HUES6 (cell line): ENCODE measurements at regions not wholly inside any gene's neighbourhood (a gene's known extent, or its start where the extent isn't known, plus 50 kb on each side); places are given as distances from the start of the nearest gene placed in this dataset.
A peak's percentile ranks its signal among the peaks of the same experiment; 100 is the strongest.

Source experiments
- H3K27ac ChIP-seq: 2 replicates; pipeline ENCODE4 v1.7.0; 2013; ENCODE audit warnings: low read depth, mild to moderate bottlenecking, low read length, inconsistent platforms
- H3K27me3 ChIP-seq: 2 replicates; pipeline ENCODE4 v1.6.1; 2013; ENCODE audit warnings: low read length; ENCODE audit not compliant: control insufficient read depth, insufficient read depth
- H3K36me3 ChIP-seq: 2 replicates; pipeline ENCODE4 v1.6.1; 2013; ENCODE audit warnings: low read length; ENCODE audit not compliant: control insufficient read depth, insufficient read depth
- H3K4me1 ChIP-seq: 2 replicates; pipeline ENCODE4 v1.6.1; 2013; ENCODE audit warnings: low read length; ENCODE audit not compliant: control insufficient read depth, insufficient read depth
- H3K4me3 ChIP-seq: 2 replicates; pipeline ENCODE4 v1.5.1; 2013; ENCODE audit warnings: low read depth, low read length
- H3K9ac ChIP-seq: one replicate; pipeline ENCODE4 v1.6.1; 2013; ENCODE audit warnings: mild to moderate bottlenecking, low read length
- H3K9me3 ChIP-seq: 2 replicates; pipeline ENCODE4 v1.6.1; 2013; ENCODE audit warnings: low read depth, low read length; ENCODE audit not compliant: control insufficient read depth, insufficient read depth

GRCh38 chr5:89855417-89855816 lies 554.1 kb downstream of the CETN3 start:
- H3K9me3 ChIP-seq, result peaks cover 4% of the 10 kb centered on the region; the same call in 1 of the 2 replicates
- H3K27me3 ChIP-seq, result no peaks in the 10 kb centered on the region
- H3K27ac ChIP-seq, result no peak overlapping the region
- no peak overlapping the region for H3K9ac ChIP-seq
- no peak overlapping the region for H3K4me3 ChIP-seq
- peaks cover 6% of the 10 kb centered on the region for H3K4me1 ChIP-seq
- H3K36me3 ChIP-seq, result no peaks in the 10 kb centered on the region

- Histone ChIP-seq H3K4me3 (no peak overlapping the region), H3K9me3 (no peaks in the 10 kb centered on the region), H3K27me3 (no peaks in the 10 kb centered on the region), H3K36me3 (no peaks in the 10 kb centered on the region), H3K9ac (no peak overlapping the region), H3K27ac (no peak overlapping the region), H3K4me1 (peaks cover 17% of the 10 kb centered on the region)
Observed at GRCh38 chr5:89851911-89852310, 557.6 kb downstream of the CETN3 start.

- 0 out of 2 replicates have a peak overlapping the region, but pooled peaks have one; percentile 50 for H3K27ac ChIP-seq
- H3K4me1 ChIP-seq, result peaks cover 22% of the 10 kb centered on the region
- no peaks in the 10 kb centered on the region for H3K9me3 ChIP-seq
- H3K36me3 ChIP-seq, result no peaks in the 10 kb centered on the region
- no peaks in the 10 kb centered on the region for H3K27me3 ChIP-seq
- no peak overlapping the region for H3K4me3 ChIP-seq
- H3K9ac ChIP-seq, result no peak overlapping the region
Observed at GRCh38 chr5:89850513-89850865, 559.1 kb downstream of the CETN3 start.

GRCh38 chr5:89849830-89850512 lies 559.6 kb downstream of the CETN3 start:
- Histone ChIP-seq H3K27ac (0 out of 2 replicates have a peak overlapping the region, but pooled peaks have one; percentile 50), H3K36me3 (no peaks in the 10 kb centered on the region), H3K4me3 (no peak overlapping the region), H3K9me3 (no peaks in the 10 kb centered on the region), H3K4me1 (peaks cover 26% of the 10 kb centered on the region), H3K27me3 (no peaks in the 10 kb centered on the region), H3K9ac (no peak overlapping the region)

GRCh38 chr5:89847743-89848142 lies 561.8 kb downstream of the CETN3 start:
- Histone ChIP-seq H3K4me3 (no peak overlapping the region), H3K9me3 (no peaks in the 10 kb centered on the region), H3K9ac (no peak overlapping the region), H3K36me3 (no peaks in the 10 kb centered on the region), H3K27ac (no peak overlapping the region), H3K4me1 (peaks cover 35% of the 10 kb centered on the region), H3K27me3 (no peaks in the 10 kb centered on the region)

- H3K4me1 ChIP-seq, result peaks cover 20% of the 10 kb centered on the region
- no peaks in the 10 kb centered on the region for H3K36me3 ChIP-seq
- no peaks in the 10 kb centered on the region for H3K27me3 ChIP-seq
- no peak overlapping the region for H3K27ac ChIP-seq
- no peak overlapping the region for H3K4me3 ChIP-seq
- H3K9me3 ChIP-seq, result no peaks in the 10 kb centered on the region
- peak overlapping the region; percentile 16 for H3K9ac ChIP-seq
Observed at GRCh38 chr5:89844548-89844947, 565.0 kb downstream of the CETN3 start.

GRCh38 chr5:89842531-89842930 lies 567.0 kb downstream of the CETN3 start:
- Histone ChIP-seq H3K27me3 (no peaks in the 10 kb centered on the region), H3K4me1 (peaks cover 18% of the 10 kb centered on the region), H3K4me3 (no peak overlapping the region), H3K36me3 (no peaks in the 10 kb centered on the region), H3K9ac (no peak overlapping the region), H3K27ac (no peak overlapping the region), H3K9me3 (no peaks in the 10 kb centered on the region)

GRCh38 chr5:89840906-89841305 lies 568.6 kb downstream of the CETN3 start:
- no peaks in the 10 kb centered on the region for H3K9me3 ChIP-seq
- no peak overlapping the region for H3K9ac ChIP-seq
- no peak overlapping the region for H3K27ac ChIP-seq
- no peak overlapping the region for H3K4me3 ChIP-seq
- H3K27me3 ChIP-seq, result no peaks in the 10 kb centered on the region
- H3K4me1 ChIP-seq, result peaks cover 17% of the 10 kb centered on the region
- H3K36me3 ChIP-seq, result no peaks in the 10 kb centered on the region

GRCh38 chr5:89830691-89831090 lies 578.9 kb downstream of the CETN3 start:
- Histone ChIP-seq H3K4me1 (no peaks in the 10 kb centered on the region), H3K4me3 (no peak overlapping the region), H3K27ac (no peak overlapping the region), H3K27me3 (no peaks in the 10 kb centered on the region), H3K36me3 (no peaks in the 10 kb centered on the region), H3K9me3 (0 out of 2 replicates have a peak, but pooled peaks cover 3% of the 10 kb centered on the region), H3K9ac (no peak overlapping the region)

GRCh38 chr5:89827960-89828359 lies 581.6 kb downstream of the CETN3 start:
- 0 out of 2 replicates have a peak, but pooled peaks cover 3% of the 10 kb centered on the region for H3K9me3 ChIP-seq
- H3K4me1 ChIP-seq, result peaks cover 4% of the 10 kb centered on the region; the same call in 1 of the 2 replicates
- H3K36me3 ChIP-seq, result no peaks in the 10 kb centered on the region
- no peaks in the 10 kb centered on the region for H3K27me3 ChIP-seq
- H3K4me3 ChIP-seq, result no peak overlapping the region
- H3K27ac ChIP-seq, result no peak overlapping the region
- H3K9ac ChIP-seq, result no peak overlapping the region

GRCh38 chr5:89827359-89827758 lies 582.2 kb downstream of the CETN3 start:
- H3K36me3 ChIP-seq, result no peaks in the 10 kb centered on the region
- no peaks in the 10 kb centered on the region for H3K27me3 ChIP-seq
- no peak overlapping the region for H3K27ac ChIP-seq
- H3K9me3 ChIP-seq, result 0 out of 2 replicates have a peak, but pooled peaks cover 3% of the 10 kb centered on the region
- no peak overlapping the region for H3K9ac ChIP-seq
- peaks cover 5% of the 10 kb centered on the region; the same call in 1 of the 2 replicates for H3K4me1 ChIP-seq
- no peak overlapping the region for H3K4me3 ChIP-seq
